AG04450 (cell line): ENCODE measurements at regions not wholly inside any gene's neighbourhood (a gene's known extent, or its start where the extent isn't known, plus 50 kb on each side); places are given as distances from the start of the nearest gene placed in this dataset.

Experiments
- CTCF ChIA-PET: fragments of 300-600, 350-600 bp; formaldehyde crosslinking; extraction: SDS; loops from one replicate; lab custom pipeline; 2022; ENCODE audit warnings: antibody characterized with exemption, inconsistent platforms; lab: Charles Lee
- POLR2A ChIA-PET: fragments of 350-600 bp; formaldehyde crosslinking; extraction: SDS; loops from one replicate; lab custom pipeline; 2021; ENCODE audit warnings: antibody characterized with exemption, inconsistent platforms; lab: Yijun Ruan, JAX
- DNase-seq: peaks from one replicate; pipeline ENCODE4 v3.0.0-alpha.2; 2011; ENCODE audit warnings: low read depth, low spot score
- H3K27ac ChIP-seq: one replicate; pipeline ENCODE4 v1.5.1; 2012; ENCODE audit warnings: low read depth, low read length, control low read depth
- H3K27me3 ChIP-seq: one replicate; pipeline ENCODE4 v1.6.0; 2012; ENCODE audit warnings: low read length; ENCODE audit not compliant: control insufficient read depth, insufficient read depth
- H3K4me3 ChIP-seq: 2 replicates; pipeline ENCODE4 v1.5.1; 2011; ENCODE audit warnings: mild to moderate bottlenecking, low read depth, low read length, control low read depth
- H3K9me3 ChIP-seq: 2 replicates; pipeline ENCODE4 v1.5.1; 2012; ENCODE audit warnings: low read length; ENCODE audit not compliant: control insufficient read depth, insufficient read depth
- CTCF ChIP-seq: IDR thresholded peaks from 2 replicates; pipeline ENCODE4 v1.5.1; 2011; ENCODE audit warnings: low read depth, low read length, control low read depth, inconsistent platforms

- no peak for DNase-seq
- no peaks in the 10 kb centered on the region for H3K9me3 ChIP-seq
- ChIA-PET POLR2A (no interaction called here), CTCF (no interaction called here)
- no peak for TF ChIP-seq CTCF
- no peaks in the 10 kb centered on the region for H3K27me3 ChIP-seq
- H3K27ac ChIP-seq: no peak overlapping the region
- no peak overlapping the region for H3K4me3 ChIP-seq
These were observed 628.3 kb downstream of the DNAH5 start for GRCh38 chr5:13316176-13316575.

- no peak for TF ChIP-seq CTCF
- CTCF ChIA-PET: no interaction called here
- H3K9me3 ChIP-seq: no peaks in the 10 kb centered on the region
These were observed 637.0 kb downstream of the DNAH5 start for GRCh38 chr5:13307480-13307879.

GRCh38 chr5:13303445-13303844 is 641.0 kb downstream of the DNAH5 start:
- H3K9me3 ChIP-seq: peaks cover 5% of the 10 kb centered on the region; the same call in 1 of the 2 replicates
- ChIA-PET CTCF (no interaction called here), POLR2A (no interaction called here)
- H3K27ac ChIP-seq: no peak overlapping the region
- DNase-seq: no peak
- H3K27me3 ChIP-seq: no peaks in the 10 kb centered on the region
- TF ChIP-seq CTCF: no peak
- H3K4me3 ChIP-seq: no peak overlapping the region

More at GRCh38 chr5:13307480-13307879, 637.0 kb downstream of the DNAH5 start:
- POLR2A ChIA-PET: no interaction called here
- Histone ChIP-seq H3K27me3 (no peaks in the 10 kb centered on the region), H3K4me3 (no peak overlapping the region), H3K27ac (no peak overlapping the region)
- no peak for DNase-seq

- DNase-seq: no peak
- ChIA-PET CTCF (no interaction called here), POLR2A (no interaction called here)
- H3K27ac ChIP-seq: no peak overlapping the region
- H3K27me3 ChIP-seq: no peaks in the 10 kb centered on the region
- H3K9me3 ChIP-seq: no peaks in the 10 kb centered on the region
- H3K4me3 ChIP-seq: no peak overlapping the region
- no peak for TF ChIP-seq CTCF
These were observed 665.7 kb downstream of the DNAH5 start for GRCh38 chr5:13278811-13279210.

GRCh38 chr5:13278148-13278547 is 666.3 kb downstream of the DNAH5 start:
- Histone ChIP-seq H3K27ac (no peak overlapping the region), H3K27me3 (no peaks in the 10 kb centered on the region), H3K4me3 (no peak overlapping the region), H3K9me3 (no peaks in the 10 kb centered on the region)
- TF ChIP-seq CTCF: peak; percentile 14; the same call in 1 of the 2 replicates
- no peak for DNase-seq
- POLR2A ChIA-PET: no interaction called here
- CTCF ChIA-PET: no interaction called here
